ENCODE measurements at regions not wholly inside any gene's neighbourhood (a gene's known extent, or its start where the extent isn't known, plus 50 kb on each side); places are given as distances from the start of the nearest gene placed in this dataset.

- no peak overlapping the region for H3K4me3 ChIP-seq (ENCODE audit: low read length)
- H3K36me3 ChIP-seq (ENCODE audit: insufficient read depth, low read depth, low read length), result no peaks in the 10 kb centered on the region
- H3K4me1 ChIP-seq (ENCODE audit: insufficient read depth, low read length), result no peaks in the 10 kb centered on the region
- no peak overlapping the region for H3K9ac ChIP-seq (ENCODE audit: low read depth, low read length)
- H3K27ac ChIP-seq (ENCODE audit: low read length), result no peak overlapping the region
- H3K27me3 ChIP-seq (ENCODE audit: insufficient read depth, low read length), result no peaks in the 10 kb centered on the region
- no peaks in the 10 kb centered on the region for H3K9me3 ChIP-seq (ENCODE audit: insufficient read depth, low read depth, low read length)
Measured at GRCh38 chr14:48429512-48429911, 754.1 kb upstream of the MDGA2 start.

GRCh38 chr14:48417715-48418500 lies 742.5 kb upstream of the MDGA2 start:
- peaks cover 4% of the 10 kb centered on the region; the same call in 1 of the 2 replicates for H3K9me3 ChIP-seq (ENCODE audit: insufficient read depth, low read depth, low read length)
- no peak overlapping the region for H3K27ac ChIP-seq (ENCODE audit: low read length)
- no peak overlapping the region for H3K4me3 ChIP-seq (ENCODE audit: low read length)
- no peaks in the 10 kb centered on the region for H3K36me3 ChIP-seq (ENCODE audit: insufficient read depth, low read depth, low read length)
- peaks cover 10% of the 10 kb centered on the region for H3K4me1 ChIP-seq (ENCODE audit: insufficient read depth, low read length)
- no peak overlapping the region for H3K9ac ChIP-seq (ENCODE audit: low read depth, low read length)
- no peaks in the 10 kb centered on the region for H3K27me3 ChIP-seq (ENCODE audit: insufficient read depth, low read length)

GRCh38 chr14:48401321-48401720 lies 725.9 kb upstream of the MDGA2 start:
- no peak overlapping the region for H3K27ac ChIP-seq (ENCODE audit: low read length)
- H3K4me3 ChIP-seq (ENCODE audit: low read length), result no peak overlapping the region
- H3K4me1 ChIP-seq (ENCODE audit: insufficient read depth, low read length), result no peaks in the 10 kb centered on the region
- no peak overlapping the region for H3K9ac ChIP-seq (ENCODE audit: low read depth, low read length)
- no peaks in the 10 kb centered on the region for H3K36me3 ChIP-seq (ENCODE audit: insufficient read depth, low read depth, low read length)
- H3K9me3 ChIP-seq (ENCODE audit: insufficient read depth, low read depth, low read length), result 0 out of 2 replicates have a peak, but pooled peaks cover 2% of the 10 kb centered on the region
- no peaks in the 10 kb centered on the region for H3K27me3 ChIP-seq (ENCODE audit: insufficient read depth, low read length)

- Histone ChIP-seq H3K36me3 (ENCODE audit: insufficient read depth, low read depth, low read length) (no peaks in the 10 kb centered on the region), H3K27me3 (ENCODE audit: insufficient read depth, low read length) (no peaks in the 10 kb centered on the region), H3K9ac (ENCODE audit: low read depth, low read length) (no peak overlapping the region), H3K9me3 (ENCODE audit: insufficient read depth, low read depth, low read length) (no peaks in the 10 kb centered on the region), H3K4me1 (ENCODE audit: insufficient read depth, low read length) (no peaks in the 10 kb centered on the region), H3K27ac (ENCODE audit: low read length) (no peak overlapping the region), H3K4me3 (ENCODE audit: low read length) (no peak overlapping the region)
Measured at GRCh38 chr14:48398675-48399282, 723.4 kb upstream of the MDGA2 start.

- no peak overlapping the region for H3K4me3 ChIP-seq (ENCODE audit: low read length)
Measured at GRCh38 chr14:48391661-48392060, 716.3 kb upstream of the MDGA2 start.

GRCh38 chr14:48390346-48390745 lies 714.9 kb upstream of the MDGA2 start:
- H3K27ac ChIP-seq (ENCODE audit: low read length), result no peak overlapping the region
- no peak overlapping the region for H3K4me3 ChIP-seq (ENCODE audit: low read length)
- H3K9me3 ChIP-seq (ENCODE audit: insufficient read depth, low read depth, low read length), result no peaks in the 10 kb centered on the region
- no peak overlapping the region for H3K9ac ChIP-seq (ENCODE audit: low read depth, low read length)
- H3K27me3 ChIP-seq (ENCODE audit: insufficient read depth, low read length), result no peaks in the 10 kb centered on the region
- H3K4me1 ChIP-seq (ENCODE audit: insufficient read depth, low read length), result no peaks in the 10 kb centered on the region
- H3K36me3 ChIP-seq (ENCODE audit: insufficient read depth, low read depth, low read length), result no peaks in the 10 kb centered on the region

More at GRCh38 chr14:48391661-48392060, 716.3 kb upstream of the MDGA2 start:
- H3K9ac ChIP-seq (ENCODE audit: low read depth, low read length), result no peak overlapping the region
- H3K36me3 ChIP-seq (ENCODE audit: insufficient read depth, low read depth, low read length), result no peaks in the 10 kb centered on the region
- no peaks in the 10 kb centered on the region for H3K9me3 ChIP-seq (ENCODE audit: insufficient read depth, low read depth, low read length)
- H3K4me1 ChIP-seq (ENCODE audit: insufficient read depth, low read length), result no peaks in the 10 kb centered on the region
- no peaks in the 10 kb centered on the region for H3K27me3 ChIP-seq (ENCODE audit: insufficient read depth, low read length)
- H3K27ac ChIP-seq (ENCODE audit: low read length), result no peak overlapping the region

- no peaks in the 10 kb centered on the region for H3K36me3 ChIP-seq (ENCODE audit: insufficient read depth, low read depth, low read length)
- no peak overlapping the region for H3K27ac ChIP-seq (ENCODE audit: low read length)
- no peak overlapping the region for H3K4me3 ChIP-seq (ENCODE audit: low read length)
- H3K9me3 ChIP-seq (ENCODE audit: insufficient read depth, low read depth, low read length), result no peaks in the 10 kb centered on the region
- H3K4me1 ChIP-seq (ENCODE audit: insufficient read depth, low read length), result no peaks in the 10 kb centered on the region
- no peaks in the 10 kb centered on the region for H3K27me3 ChIP-seq (ENCODE audit: insufficient read depth, low read length)
- no peak overlapping the region for H3K9ac ChIP-seq (ENCODE audit: low read depth, low read length)
Measured at GRCh38 chr14:48384821-48385220, 709.4 kb upstream of the MDGA2 start.

- Histone ChIP-seq H3K4me1 (ENCODE audit: insufficient read depth, low read length) (no peaks in the 10 kb centered on the region), H3K9ac (ENCODE audit: low read depth, low read length) (no peak overlapping the region), H3K27ac (ENCODE audit: low read length) (no peak overlapping the region), H3K4me3 (ENCODE audit: low read length) (no peak overlapping the region), H3K36me3 (ENCODE audit: insufficient read depth, low read depth, low read length) (no peaks in the 10 kb centered on the region), H3K9me3 (ENCODE audit: insufficient read depth, low read depth, low read length) (no peaks in the 10 kb centered on the region), H3K27me3 (ENCODE audit: insufficient read depth, low read length) (no peaks in the 10 kb centered on the region)
Measured at GRCh38 chr14:48382961-48383360, 707.6 kb upstream of the MDGA2 start.

- Histone ChIP-seq H3K9ac (ENCODE audit: low read depth, low read length) (no peak overlapping the region), H3K9me3 (ENCODE audit: insufficient read depth, low read depth, low read length) (no peaks in the 10 kb centered on the region), H3K27me3 (ENCODE audit: insufficient read depth, low read length) (no peaks in the 10 kb centered on the region), H3K4me1 (ENCODE audit: insufficient read depth, low read length) (no peaks in the 10 kb centered on the region), H3K36me3 (ENCODE audit: insufficient read depth, low read depth, low read length) (no peaks in the 10 kb centered on the region), H3K27ac (ENCODE audit: low read length) (no peak overlapping the region), H3K4me3 (ENCODE audit: low read length) (no peak overlapping the region)
Measured at GRCh38 chr14:48378541-48378940, 703.1 kb upstream of the MDGA2 start.

GRCh38 chr14:48373981-48374380 lies 698.6 kb upstream of the MDGA2 start:
- Histone ChIP-seq H3K36me3 (ENCODE audit: insufficient read depth, low read depth, low read length) (no peaks in the 10 kb centered on the region), H3K9me3 (ENCODE audit: insufficient read depth, low read depth, low read length) (no peaks in the 10 kb centered on the region), H3K4me3 (ENCODE audit: low read length) (no peak overlapping the region), H3K9ac (ENCODE audit: low read depth, low read length) (no peak overlapping the region), H3K4me1 (ENCODE audit: insufficient read depth, low read length) (no peaks in the 10 kb centered on the region), H3K27me3 (ENCODE audit: insufficient read depth, low read length) (no peaks in the 10 kb centered on the region), H3K27ac (ENCODE audit: low read length) (no peak overlapping the region)

GRCh38 chr14:48350971-48351370 lies 675.6 kb upstream of the MDGA2 start:
- no peak overlapping the region for H3K9ac ChIP-seq (ENCODE audit: low read depth, low read length)
- no peaks in the 10 kb centered on the region for H3K36me3 ChIP-seq (ENCODE audit: insufficient read depth, low read depth, low read length)
- no peaks in the 10 kb centered on the region for H3K9me3 ChIP-seq (ENCODE audit: insufficient read depth, low read depth, low read length)
- no peak overlapping the region for H3K4me3 ChIP-seq (ENCODE audit: low read length)
- no peak overlapping the region for H3K27ac ChIP-seq (ENCODE audit: low read length)
- H3K4me1 ChIP-seq (ENCODE audit: insufficient read depth, low read length), result no peaks in the 10 kb centered on the region
- no peaks in the 10 kb centered on the region for H3K27me3 ChIP-seq (ENCODE audit: insufficient read depth, low read length)

- no peaks in the 10 kb centered on the region for H3K27me3 ChIP-seq (ENCODE audit: insufficient read depth, low read length)
- no peaks in the 10 kb centered on the region for H3K9me3 ChIP-seq (ENCODE audit: insufficient read depth, low read depth, low read length)
- no peak overlapping the region for H3K4me3 ChIP-seq (ENCODE audit: low read length)
- H3K27ac ChIP-seq (ENCODE audit: low read length), result no peak overlapping the region
- H3K36me3 ChIP-seq (ENCODE audit: insufficient read depth, low read depth, low read length), result no peaks in the 10 kb centered on the region
- no peak overlapping the region for H3K9ac ChIP-seq (ENCODE audit: low read depth, low read length)
- no peaks in the 10 kb centered on the region for H3K4me1 ChIP-seq (ENCODE audit: insufficient read depth, low read length)
Measured at GRCh38 chr14:48349689-48350088, 674.3 kb upstream of the MDGA2 start.
